ENCODE measurements at regions not wholly inside any gene's neighbourhood (a gene's known extent, or its start where the extent isn't known, plus 50 kb on each side); places are given as distances from the start of the nearest gene placed in this dataset.

DNA sequence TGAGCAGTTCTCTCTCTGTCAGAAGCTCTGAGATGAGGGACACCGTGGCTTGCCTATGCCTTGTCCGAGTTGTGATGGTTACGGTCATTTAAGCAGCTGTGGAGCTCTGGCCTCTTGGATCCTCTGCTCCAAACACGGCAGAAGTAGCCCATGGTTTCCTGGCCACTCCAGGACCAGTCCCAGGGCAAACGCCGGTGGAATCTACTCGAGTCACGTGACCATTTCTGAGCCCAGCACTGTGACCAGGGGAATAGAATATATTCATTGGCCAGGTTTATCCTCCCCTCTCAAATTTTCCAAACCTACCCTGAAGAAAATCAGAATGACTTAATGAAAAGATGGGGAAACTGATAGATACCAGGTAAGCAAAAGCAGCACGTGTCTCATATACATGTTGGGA is 152.8 kb downstream of the TTLL2 start:
- TF ChIP-seq POLR2A (IDR thresholded peaks at IDR 0.05) = no peak
- TF ChIP-seq, protein P1, sequence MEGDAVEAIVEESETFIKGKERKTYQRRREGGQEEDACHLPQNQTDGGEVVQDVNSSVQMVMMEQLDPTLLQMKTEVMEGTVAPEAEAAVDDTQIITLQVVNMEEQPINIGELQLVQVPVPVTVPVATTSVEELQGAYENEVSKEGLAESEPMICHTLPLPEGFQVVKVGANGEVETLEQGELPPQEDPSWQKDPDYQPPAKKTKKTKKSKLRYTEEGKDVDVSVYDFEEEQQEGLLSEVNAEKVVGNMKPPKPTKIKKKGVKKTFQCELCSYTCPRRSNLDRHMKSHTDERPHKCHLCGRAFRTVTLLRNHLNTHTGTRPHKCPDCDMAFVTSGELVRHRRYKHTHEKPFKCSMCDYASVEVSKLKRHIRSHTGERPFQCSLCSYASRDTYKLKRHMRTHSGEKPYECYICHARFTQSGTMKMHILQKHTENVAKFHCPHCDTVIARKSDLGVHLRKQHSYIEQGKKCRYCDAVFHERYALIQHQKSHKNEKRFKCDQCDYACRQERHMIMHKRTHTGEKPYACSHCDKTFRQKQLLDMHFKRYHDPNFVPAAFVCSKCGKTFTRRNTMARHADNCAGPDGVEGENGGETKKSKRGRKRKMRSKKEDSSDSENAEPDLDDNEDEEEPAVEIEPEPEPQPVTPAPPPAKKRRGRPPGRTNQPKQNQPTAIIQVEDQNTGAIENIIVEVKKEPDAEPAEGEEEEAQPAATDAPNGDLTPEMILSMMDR (IDR thresholded peaks at IDR 0.05) = no peak
- no peak for TF ChIP-seq POLR2AphosphoS5 (IDR thresholded peaks at IDR 0.05)

All from suprapubic skin (tissue), 4 donors.